Esophagus muscularis mucosa (tissue), 4 donors: ENCODE measurements at regions not wholly inside any gene's neighbourhood (a gene's known extent, or its start where the extent isn't known, plus 50 kb on each side); places are given as distances from the start of the nearest gene placed in this dataset.

Source experiments
- CTCF ChIP-seq, 3 experiments: fragments of 200-600 bp in 2 of 3; fragments of 450-650 bp in 1 of 3; sonication (generic) in 2 of 3; IDR thresholded peaks; one replicate each; pipeline ENCODE4 v1.5.1; 2017 to 2019; ENCODE audit warnings: antibody characterized with exemption in 3 of 3, mild to moderate bottlenecking in 2 of 3, moderate library complexity in 1 of 3
- EP300 ChIP-seq: sonication (generic); formaldehyde crosslinking; IDR thresholded peaks from one replicate; pipeline ENCODE4 v1.6.1; 2017; ENCODE audit warnings: antibody characterized with exemption
- POLR2A ChIP-seq: fragments of 450-650 bp; IDR thresholded peaks from one replicate; pipeline ENCODE4 v1.6.1; 2017; ENCODE audit warnings: antibody characterized with exemption, moderate library complexity, mild to moderate bottlenecking, low read depth
- POLR2AphosphoS5 ChIP-seq, 2 donors: sonication (generic); formaldehyde crosslinking; IDR thresholded peaks; one replicate each; pipeline ENCODE4 v1.6.1; 2017; ENCODE audit warnings: antibody characterized with exemption in 2 of 2

- TF ChIP-seq POLR2AphosphoS5 (IDR thresholded peaks at IDR 0.05) (no peak), EP300 (no peak), POLR2A (no peak), CTCF (IDR thresholded peaks at IDR 0.05) (no peak)
Observed at GRCh38 chr11:33500861-33501479, 199.7 kb downstream of the C11orf91 start.
